Fibroblast of villous mesenchyme (primary cell): ENCODE measurements at regions not wholly inside any gene's neighbourhood (a gene's known extent, or its start where the extent isn't known, plus 50 kb on each side); places are given as distances from the start of the nearest gene placed in this dataset.
A peak's percentile ranks its signal among the peaks of the same experiment; 100 is the strongest.

ENCODE experiments used
- DNase-seq: peaks from one replicate; pipeline ENCODE4 v3.0.0-alpha.2; 2010; ENCODE audit warnings: low read depth
- H3K4me3 ChIP-seq: 2 replicates; pipeline ENCODE4 v1.5.1; 2011; ENCODE audit warnings: low read depth, mild to moderate bottlenecking, low read length
- CTCF ChIP-seq: IDR thresholded peaks from 2 replicates; pipeline ENCODE4 v1.5.1; 2012; ENCODE audit warnings: low read depth, mild to moderate bottlenecking, low read length; ENCODE audit not compliant: insufficient read depth

- H3K4me3 ChIP-seq = no peak overlapping the region
- DNase-seq = no peak
- no peak for TF ChIP-seq CTCF
These were observed 79.5 kb downstream of the FASLG start for GRCh38 chr1:172738389-172738788.

GRCh38 chr1:172742599-172743500 is 83.9 kb downstream of the FASLG start:
- H3K4me3 ChIP-seq = no peak overlapping the region
- DNase-seq = peak; percentile 55
- TF ChIP-seq CTCF = peak; percentile 68

GRCh38 chr1:172745014-172745413 is 86.1 kb downstream of the FASLG start:
- no peak overlapping the region for H3K4me3 ChIP-seq
- peak; percentile 91 for DNase-seq
- TF ChIP-seq CTCF = peak; percentile 87

GRCh38 chr1:172746091-172746949 is 87.4 kb downstream of the FASLG start:
- DNase-seq = peak; percentile 99
- H3K4me3 ChIP-seq = no peak overlapping the region
- TF ChIP-seq CTCF = no peak

GRCh38 chr1:172748201-172748600 is 89.3 kb downstream of the FASLG start:
- TF ChIP-seq CTCF = no peak
- H3K4me3 ChIP-seq = no peak overlapping the region
- DNase-seq = no peak

GRCh38 chr1:172751683-172752082 is 92.8 kb downstream of the FASLG start:
- no peak for TF ChIP-seq CTCF
- peak; percentile 22 for DNase-seq
- no peak overlapping the region for H3K4me3 ChIP-seq
